Fibroblast of skin of scalp (primary cell): ENCODE measurements at regions not wholly inside any gene's neighbourhood (a gene's known extent, or its start where the extent isn't known, plus 50 kb on each side); places are given as distances from the start of the nearest gene placed in this dataset.
A peak's percentile ranks its signal among the peaks of the same experiment; 100 is the strongest.

ENCODE experiments used
- DNase-seq: peaks from one replicate; pipeline ENCODE4 v3.0.0-alpha.2; 2013

GRCh38 chr12:12017135-12017581, 53.6 kb upstream of the BCL2L14 start:
- no peak for DNase-seq

- peak; percentile 11 for DNase-seq
These were observed 52.9 kb upstream of the BCL2L14 start for GRCh38 chr12:12017798-12018197.

- peak; percentile 44 for DNase-seq
These were observed 52.3 kb upstream of the BCL2L14 start for GRCh38 chr12:12018454-12018853.

- no peak for DNase-seq
These were observed 50.9 kb upstream of the BCL2L14 start for GRCh38 chr12:12019881-12020280.

- DNase-seq = no peak
These were observed 50.0 kb upstream of the BCL2L14 start for GRCh38 chr12:12020762-12021161.
